Mesothelial cell of epicardium (in vitro differentiated cells): ENCODE measurements at regions not wholly inside any gene's neighbourhood (a gene's known extent, or its start where the extent isn't known, plus 50 kb on each side); places are given as distances from the start of the nearest gene placed in this dataset.

ENCODE experiments used
- DNase-seq, 2 experiments: peaks; one replicate each; pipeline ENCODE4 v3.0.0; 2021; ENCODE audit warnings: low spot score in 2 of 2; ENCODE audit not compliant: unreplicated experiment in 2 of 2
- H3K27ac Mint-ChIP-seq: 2 replicates; pipeline ENCODE4 v1.8.0; 2021; ENCODE audit warnings: mixed read lengths
- H3K27me3 Mint-ChIP-seq: 2 replicates; pipeline ENCODE4 v1.8.0; 2021; ENCODE audit warnings: low read depth, mixed read lengths
- H3K36me3 Mint-ChIP-seq: 2 replicates; pipeline ENCODE4 v1.8.0; 2021; ENCODE audit warnings: mixed read lengths
- H3K4me1 Mint-ChIP-seq: 2 replicates; pipeline ENCODE4 v1.8.0; 2021; ENCODE audit warnings: mixed read lengths
- H3K4me3 Mint-ChIP-seq: 2 replicates; pipeline ENCODE4 v1.8.0; 2021; ENCODE audit warnings: mild to moderate bottlenecking, moderate library complexity, mixed read lengths
- H3K9me3 Mint-ChIP-seq: 2 replicates; pipeline ENCODE4 v1.8.0; 2021; ENCODE audit warnings: mixed read lengths
- TF ChIP-seq, protein P1 (sequence below): fragments of 200-600 bp; sonication (generic); IDR thresholded peaks from one replicate; pipeline ENCODE4 v1.5.0; 2021; ENCODE audit warnings: antibody characterized with exemption; ENCODE audit not compliant: unreplicated experiment

- DNase-seq: no peak
- Mint-ChIP-seq H3K27me3 (no peaks in the 10 kb centered on the region), H3K4me3 (no peak overlapping the region), H3K4me1 (peaks cover 10% of the 10 kb centered on the region), H3K9me3 (no peaks in the 10 kb centered on the region), H3K27ac (no peak overlapping the region), H3K36me3 (no peaks in the 10 kb centered on the region)
- TF ChIP-seq, protein P1, sequence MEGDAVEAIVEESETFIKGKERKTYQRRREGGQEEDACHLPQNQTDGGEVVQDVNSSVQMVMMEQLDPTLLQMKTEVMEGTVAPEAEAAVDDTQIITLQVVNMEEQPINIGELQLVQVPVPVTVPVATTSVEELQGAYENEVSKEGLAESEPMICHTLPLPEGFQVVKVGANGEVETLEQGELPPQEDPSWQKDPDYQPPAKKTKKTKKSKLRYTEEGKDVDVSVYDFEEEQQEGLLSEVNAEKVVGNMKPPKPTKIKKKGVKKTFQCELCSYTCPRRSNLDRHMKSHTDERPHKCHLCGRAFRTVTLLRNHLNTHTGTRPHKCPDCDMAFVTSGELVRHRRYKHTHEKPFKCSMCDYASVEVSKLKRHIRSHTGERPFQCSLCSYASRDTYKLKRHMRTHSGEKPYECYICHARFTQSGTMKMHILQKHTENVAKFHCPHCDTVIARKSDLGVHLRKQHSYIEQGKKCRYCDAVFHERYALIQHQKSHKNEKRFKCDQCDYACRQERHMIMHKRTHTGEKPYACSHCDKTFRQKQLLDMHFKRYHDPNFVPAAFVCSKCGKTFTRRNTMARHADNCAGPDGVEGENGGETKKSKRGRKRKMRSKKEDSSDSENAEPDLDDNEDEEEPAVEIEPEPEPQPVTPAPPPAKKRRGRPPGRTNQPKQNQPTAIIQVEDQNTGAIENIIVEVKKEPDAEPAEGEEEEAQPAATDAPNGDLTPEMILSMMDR: no peak
Measured at GRCh38 chr1:59006932-59007331, 223.1 kb upstream of the JUN start.

DNA sequence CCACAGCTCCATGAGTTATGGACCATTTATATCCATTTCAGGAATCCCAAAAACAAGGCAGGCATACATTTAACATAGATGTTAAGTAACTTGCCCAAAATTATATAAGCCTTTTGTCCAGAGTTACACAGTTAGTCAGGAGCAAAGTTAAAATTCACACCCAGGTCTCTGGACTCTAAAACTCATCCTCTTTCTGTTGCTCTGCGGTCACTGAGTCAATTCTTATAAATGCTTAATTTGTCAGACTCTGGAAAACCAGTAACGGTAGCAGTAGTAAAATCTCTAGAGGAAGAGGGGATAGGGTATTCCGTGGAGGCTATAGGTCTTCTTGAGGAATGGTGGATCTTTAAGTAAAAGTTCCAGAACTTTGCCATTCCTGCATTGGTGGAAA lies 223.6 kb upstream of the JUN start:
- no peak for DNase-seq
- Mint-ChIP-seq H3K4me1 (peaks cover 12% of the 10 kb centered on the region), H3K4me3 (no peak overlapping the region), H3K9me3 (no peaks in the 10 kb centered on the region), H3K36me3 (no peaks in the 10 kb centered on the region), H3K27me3 (no peaks in the 10 kb centered on the region), H3K27ac (no peak overlapping the region)
- TF ChIP-seq, protein P1: no peak

GRCh38 chr1:59007820-59008598 lies 224.2 kb upstream of the JUN start:
- peak in 1 of 2 experiments; percentile 16 for DNase-seq
- Mint-ChIP-seq H3K27me3 (no peaks in the 10 kb centered on the region), H3K4me3 (no peak overlapping the region), H3K9me3 (no peaks in the 10 kb centered on the region), H3K4me1 (peaks cover 18% of the 10 kb centered on the region), H3K27ac (peak overlapping the region; percentile 51), H3K36me3 (no peaks in the 10 kb centered on the region)
- TF ChIP-seq, protein P1: no peak

DNA sequence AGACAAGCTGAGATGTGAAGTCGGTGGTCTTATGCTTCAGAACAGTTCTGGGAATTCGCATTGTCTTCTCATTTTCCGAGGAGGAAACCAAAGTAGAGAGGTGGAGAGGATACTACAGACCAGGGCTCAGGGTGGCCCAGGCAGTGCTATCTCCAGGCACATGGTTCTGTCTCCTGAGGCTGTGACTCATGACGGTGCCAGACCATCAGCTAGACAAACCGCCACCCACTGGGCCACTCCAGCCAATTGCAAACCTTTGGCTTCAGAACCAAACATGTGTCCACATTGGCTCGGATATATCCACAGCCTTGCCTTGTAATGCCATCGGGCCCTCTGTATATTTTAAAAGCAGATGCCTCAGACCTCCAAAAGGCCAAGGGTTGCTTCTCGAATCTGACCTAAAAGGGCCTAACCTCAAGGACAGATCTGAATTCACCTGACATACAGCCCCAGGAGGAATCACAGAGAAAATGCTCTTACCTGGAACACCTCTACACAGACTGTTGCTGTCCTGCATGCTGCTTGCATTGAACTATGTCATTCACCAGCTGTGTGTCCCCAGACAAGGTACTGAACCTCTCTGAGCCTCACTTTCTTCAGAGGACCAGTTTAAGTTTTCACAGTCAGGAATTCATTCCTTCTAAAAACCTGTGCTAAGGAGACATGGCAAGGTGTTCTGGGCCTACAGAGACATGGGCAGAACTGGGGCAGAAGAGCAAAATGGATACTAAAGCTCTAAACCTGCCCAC lies 224.9 kb upstream of the JUN start:
- peak in 1 of 2 experiments; percentile 24 for DNase-seq
- Mint-ChIP-seq H3K36me3 (no peaks in the 10 kb centered on the region), H3K27me3 (no peaks in the 10 kb centered on the region), H3K4me3 (no peak overlapping the region), H3K9me3 (no peaks in the 10 kb centered on the region), H3K4me1 (peaks cover 25% of the 10 kb centered on the region), H3K27ac (peak overlapping the region; percentile 51)
- TF ChIP-seq, protein P1: no peak

GRCh38 chr1:59011663-59012062 lies 227.8 kb upstream of the JUN start:
- no peaks in the 10 kb centered on the region for H3K9me3 Mint-ChIP-seq
- H3K27me3 Mint-ChIP-seq: no peaks in the 10 kb centered on the region
- peak in 1 of 2 experiments; percentile 14 for DNase-seq
- H3K4me1 Mint-ChIP-seq: peaks cover 51% of the 10 kb centered on the region
- TF ChIP-seq, protein P1: no peak
- H3K4me3 Mint-ChIP-seq: no peak overlapping the region
- H3K36me3 Mint-ChIP-seq: no peaks in the 10 kb centered on the region
- no peak overlapping the region for H3K27ac Mint-ChIP-seq
